SK-N-SH treated with all-trans-retinoic acid at 6 μM for 48 hours (cell line): ENCODE measurements at regions not wholly inside any gene's neighbourhood (a gene's known extent, or its start where the extent isn't known, plus 50 kb on each side); places are given as distances from the start of the nearest gene placed in this dataset.

Experiments
- ARNTL ChIP-seq: fragments of 450-650 bp; formaldehyde crosslinking; IDR thresholded peaks from 2 replicates; pipeline ENCODE4 v1.5.0; 2020; ENCODE audit warnings: low read depth, mild to moderate bottlenecking, moderate library complexity, borderline replicate concordance
- BACH2 ChIP-seq: fragments of 250-450 bp; sonication (Bioruptor Pico); IDR thresholded peaks from 2 replicates; pipeline ENCODE4 v1.9.0; 2021; ENCODE audit warnings: mild to moderate bottlenecking, borderline replicate concordance
- CSDC2 ChIP-seq: fragments of 250-450 bp; sonication (Bioruptor Pico); IDR thresholded peaks from 2 replicates; pipeline ENCODE4 v1.5.0; 2020; ENCODE audit warnings: mild to moderate bottlenecking, moderate library complexity
- GLIS3 ChIP-seq: fragments of 250-450 bp; sonication (Bioruptor Pico); IDR thresholded peaks from 2 replicates; pipeline ENCODE4 v1.5.0; 2020; ENCODE audit warnings: mild to moderate bottlenecking, moderate library complexity
- OSR1 ChIP-seq: fragments of 250-450 bp; sonication (Bioruptor Pico); IDR thresholded peaks from 2 replicates; pipeline ENCODE4 v1.8.0; 2022; ENCODE audit warnings: moderate library complexity, mild to moderate bottlenecking, inconsistent platforms
- RARB ChIP-seq: fragments of 250-450 bp; sonication (Bioruptor Pico); IDR thresholded peaks from 2 replicates; pipeline ENCODE4 v1.8.0; 2021; ENCODE audit warnings: mild to moderate bottlenecking, moderate library complexity
- SNAI2 ChIP-seq: fragments of 250-450 bp; sonication (Bioruptor Pico); IDR thresholded peaks from 2 replicates; pipeline ENCODE4 v1.5.0; 2020; ENCODE audit warnings: mild to moderate bottlenecking, moderate library complexity
- TCF4 ChIP-seq: fragments of 250-450 bp; sonication (Bioruptor Pico); IDR thresholded peaks from 2 replicates; pipeline ENCODE4 v1.8.0; 2021; ENCODE audit warnings: mild to moderate bottlenecking, moderate library complexity, borderline replicate concordance
- ZC3H10 ChIP-seq: fragments of 250-450 bp; sonication (Bioruptor Pico); IDR thresholded peaks from 2 replicates; pipeline ENCODE4 v1.5.1; 2021; ENCODE audit warnings: mild to moderate bottlenecking, moderate library complexity
- ZFP3 ChIP-seq: fragments of 250-450 bp; sonication (Bioruptor Pico); IDR thresholded peaks from 2 replicates; pipeline ENCODE4 v1.5.0; 2020; ENCODE audit warnings: mild to moderate bottlenecking, moderate library complexity
- TF ChIP-seq, protein P1 (sequence below): fragments of 250-450 bp; sonication (Bioruptor Pico); IDR thresholded peaks from 2 replicates; pipeline ENCODE4 v1.8.0; 2020; ENCODE audit warnings: mild to moderate bottlenecking, moderate library complexity, borderline replicate concordance

DNA sequence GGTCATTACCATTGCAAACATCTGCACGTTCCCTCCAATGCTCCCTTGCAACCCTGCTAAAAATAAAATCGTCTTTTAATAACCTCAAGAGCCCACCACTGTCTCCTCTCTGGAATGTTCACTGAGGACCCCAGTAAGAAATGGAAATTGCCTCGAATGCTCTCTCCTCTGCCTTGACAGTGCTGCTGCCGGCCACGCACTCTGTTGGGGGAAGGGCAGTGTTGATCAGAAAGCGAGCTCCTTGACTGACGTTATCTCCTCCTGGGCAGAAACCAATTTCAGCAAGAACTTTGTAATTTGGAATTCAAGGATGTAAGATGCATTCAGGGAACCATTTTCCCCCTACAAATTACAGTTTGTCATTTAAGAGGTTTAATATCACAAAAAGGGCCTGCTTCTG lies 718.5 kb downstream of the UQCRFS1 start:
- no peak for TF ChIP-seq GLIS3 (CRISPR knock-in tag)
- TF ChIP-seq CSDC2 (CRISPR knock-in tag), result no peak
- no peak for TF ChIP-seq ZC3H10
- no peak for TF ChIP-seq BACH2 (CRISPR knock-in tag)
- TF ChIP-seq, protein P1, sequence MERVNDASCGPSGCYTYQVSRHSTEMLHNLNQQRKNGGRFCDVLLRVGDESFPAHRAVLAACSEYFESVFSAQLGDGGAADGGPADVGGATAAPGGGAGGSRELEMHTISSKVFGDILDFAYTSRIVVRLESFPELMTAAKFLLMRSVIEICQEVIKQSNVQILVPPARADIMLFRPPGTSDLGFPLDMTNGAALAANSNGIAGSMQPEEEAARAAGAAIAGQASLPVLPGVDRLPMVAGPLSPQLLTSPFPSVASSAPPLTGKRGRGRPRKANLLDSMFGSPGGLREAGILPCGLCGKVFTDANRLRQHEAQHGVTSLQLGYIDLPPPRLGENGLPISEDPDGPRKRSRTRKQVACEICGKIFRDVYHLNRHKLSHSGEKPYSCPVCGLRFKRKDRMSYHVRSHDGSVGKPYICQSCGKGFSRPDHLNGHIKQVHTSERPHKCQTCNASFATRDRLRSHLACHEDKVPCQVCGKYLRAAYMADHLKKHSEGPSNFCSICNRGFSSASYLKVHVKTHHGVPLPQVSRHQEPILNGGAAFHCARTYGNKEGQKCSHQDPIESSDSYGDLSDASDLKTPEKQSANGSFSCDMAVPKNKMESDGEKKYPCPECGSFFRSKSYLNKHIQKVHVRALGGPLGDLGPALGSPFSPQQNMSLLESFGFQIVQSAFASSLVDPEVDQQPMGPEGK, result no peak
- TF ChIP-seq ZFP3, result no peak
- no peak for TF ChIP-seq RARB (CRISPR knock-in tag)
- TF ChIP-seq SNAI2, result no peak
- TF ChIP-seq TCF4, result no peak
- no peak for TF ChIP-seq OSR1
- TF ChIP-seq ARNTL, result no peak
